Liver (tissue), 8 donors: ENCODE measurements at regions not wholly inside any gene's neighbourhood (a gene's known extent, or its start where the extent isn't known, plus 50 kb on each side); places are given as distances from the start of the nearest gene placed in this dataset.

Source experiments
- DNase-seq: peaks from one replicate; pipeline ENCODE4 v3.0.0-alpha.2; 2017; ENCODE audit warnings: low spot score
- H3K27ac ChIP-seq, 2 donors: one replicate each; pipeline ENCODE4 v1.7.0; 2013; ENCODE audit warnings: inconsistent platforms in 2 of 2, low read length in 2 of 2, control low read depth in 1 of 2, low read depth in 1 of 2, mild to moderate bottlenecking in 1 of 2
- H3K27me3 ChIP-seq, 4 donors: one replicate each; pipeline versions ENCODE4 v1.6.1 to v1.7.0; 2013; ENCODE audit warnings: low read length in 3 of 4, inconsistent platforms in 1 of 4, mild to moderate bottlenecking in 1 of 4, moderate library complexity in 1 of 4; ENCODE audit not compliant: control insufficient read depth in 4 of 4, insufficient read depth in 4 of 4
- H3K36me3 ChIP-seq, 4 donors: one replicate each; pipeline versions ENCODE4 v1.6.1 to v1.7.0; 2013; ENCODE audit warnings: low read length in 3 of 4, mild to moderate bottlenecking in 3 of 4, low read depth in 1 of 4, moderate library complexity in 1 of 4; ENCODE audit not compliant: control insufficient read depth in 4 of 4, insufficient read depth in 3 of 4
- H3K4me1 ChIP-seq, 4 donors: one replicate each; pipeline versions ENCODE4 v1.6.1 to v1.7.0; 2013; ENCODE audit warnings: low read length in 3 of 4, mild to moderate bottlenecking in 3 of 4, moderate library complexity in 1 of 4; ENCODE audit not compliant: control insufficient read depth in 4 of 4, insufficient read depth in 4 of 4
- H3K4me3 ChIP-seq, 3 donors: one replicate each; pipeline versions ENCODE4 v1.6.1 to v1.7.0; 2013; ENCODE audit warnings: low read length in 3 of 3, control low read depth in 1 of 3, low read depth in 1 of 3, mild to moderate bottlenecking in 1 of 3
- H3K9ac ChIP-seq, 2 donors: one replicate each; pipeline ENCODE4 v1.7.0; 2013; ENCODE audit warnings: low read length in 2 of 2, mild to moderate bottlenecking in 2 of 2, moderate library complexity in 2 of 2, control low read depth in 1 of 2, low read depth in 1 of 2
- H3K9me3 ChIP-seq, 4 donors: one replicate each; pipeline versions ENCODE4 v1.6.1 to v1.7.0; 2013; ENCODE audit warnings: low read length in 3 of 4; ENCODE audit not compliant: control insufficient read depth in 4 of 4
- ATF3 ChIP-seq: IDR thresholded peaks from 2 replicates; pipeline ENCODE4 v1.6.1; 2016; ENCODE audit warnings: antibody characterized with exemption
- CTCF ChIP-seq: fragments of 150-350 bp; IDR thresholded peaks from 2 replicates; pipeline ENCODE4 v1.5.1; 2017; ENCODE audit warnings: improper control_type of control experiment, low read depth, low read length; ENCODE audit not compliant: missing input control
- EGR1 ChIP-seq, 2 donors: IDR thresholded peaks; 2 replicates each; pipeline ENCODE4 v1.6.1; 2016 to 2018; ENCODE audit warnings: antibody characterized with exemption in 2 of 2, low read depth in 2 of 2
- FOXA1 ChIP-seq: IDR thresholded peaks from 2 replicates; pipeline ENCODE4 v1.6.1; 2016; ENCODE audit warnings: antibody characterized with exemption
- FOXA2 ChIP-seq: IDR thresholded peaks from 2 replicates; pipeline ENCODE4 v1.6.1; 2016; ENCODE audit warnings: antibody characterized with exemption
- GABPA ChIP-seq, 2 donors: IDR thresholded peaks in 1 of 2; conservative IDR thresholded peaks in 1 of 2; 2 replicates each; pipeline ENCODE4 v1.6.1; 2016; ENCODE audit warnings: antibody characterized with exemption in 2 of 2, mild to moderate bottlenecking in 1 of 2, moderate library complexity in 1 of 2
- HNF4A ChIP-seq, 2 donors: conservative IDR thresholded peaks; 2 replicates each; pipeline ENCODE4 v1.6.1; 2016; ENCODE audit warnings: antibody characterized with exemption in 2 of 2, mild to moderate bottlenecking in 2 of 2
- HNF4G ChIP-seq: IDR thresholded peaks from 2 replicates; pipeline ENCODE4 v1.6.1; 2016; ENCODE audit warnings: antibody characterized with exemption
- JUND ChIP-seq, 2 donors: IDR thresholded peaks; 2 replicates each; pipeline ENCODE4 v1.6.1; 2016; ENCODE audit warnings: antibody characterized with exemption in 2 of 2
- MAX ChIP-seq: IDR thresholded peaks from 2 replicates; pipeline ENCODE4 v1.6.1; 2016; ENCODE audit warnings: antibody characterized with exemption
- NR2F2 ChIP-seq: IDR thresholded peaks from 2 replicates; pipeline ENCODE4 v1.6.1; 2016; ENCODE audit warnings: antibody characterized with exemption
- RAD21 ChIP-seq, 2 donors: IDR thresholded peaks; 2 replicates each; pipeline ENCODE4 v1.6.1; 2016; ENCODE audit warnings: antibody characterized with exemption in 2 of 2, mild to moderate bottlenecking in 2 of 2
- REST ChIP-seq: IDR thresholded peaks from 2 replicates; pipeline ENCODE4 v1.6.1; 2016; ENCODE audit warnings: antibody characterized with exemption, mild to moderate bottlenecking
- RXRA ChIP-seq, 2 donors: IDR thresholded peaks; 2 replicates each; pipeline ENCODE4 v1.6.1; 2017 to 2018; ENCODE audit warnings: antibody characterized with exemption in 2 of 2, mild to moderate bottlenecking in 1 of 2
- SP1 ChIP-seq: IDR thresholded peaks from 2 replicates; pipeline ENCODE4 v1.6.1; 2018; ENCODE audit warnings: antibody characterized with exemption, mild to moderate bottlenecking
- TAF1 ChIP-seq: conservative IDR thresholded peaks from 2 replicates; pipeline ENCODE4 v1.6.1; 2016; ENCODE audit warnings: antibody characterized with exemption, mild to moderate bottlenecking
- YY1 ChIP-seq: IDR thresholded peaks from 2 replicates; pipeline ENCODE4 v1.6.1; 2016; ENCODE audit warnings: antibody characterized with exemption, mild to moderate bottlenecking
- ZBTB33 ChIP-seq: IDR thresholded peaks from 2 replicates; pipeline ENCODE4 v1.6.1; 2016; ENCODE audit warnings: antibody characterized with exemption
- WGBS: extraction: QIAGEN DNeasy Blood & Tissue Kit; methylation state at CpG from one replicate; pipeline ENCODE4 v1.1.7; 2013; 5-methylcytosine and 5-hydroxymethylcytosine counted together
- donor health status: healthy.
- donor health status: healthy.
- donor health status: healthy.
- donor health status: healthy.
- donor health status: healthy.

- no peaks in the 10 kb centered on the region for H3K36me3 ChIP-seq
- DNase-seq = no peak
- 79% methylated on average over 5 of the region's 5 CpGs for WGBS
- TF ChIP-seq TAF1 (no peak), HNF4G (no peak), NR2F2 (no peak), GABPA (IDR thresholded peaks at IDR 0.05 in 1 of 2, conservative IDR thresholded peaks at IDR 0.05 in 1 of 2) (no peak), ATF3 (no peak), EGR1 (IDR thresholded peaks at IDR 0.05; ENCODE audit: low read depth in 2 of 2) (no peak), SP1 (no peak), RAD21 (IDR thresholded peaks at IDR 0.05) (no peak), RXRA (IDR thresholded peaks at IDR 0.05) (no peak), FOXA2 (no peak), CTCF (no peak), FOXA1 (no peak), REST (no peak), YY1 (no peak), MAX (no peak), JUND (IDR thresholded peaks at IDR 0.05) (no peak), ZBTB33 (no peak), HNF4A (conservative IDR thresholded peaks at IDR 0.05) (no peak)
- H3K27ac ChIP-seq = no peak overlapping the region
- no peak overlapping the region for H3K9ac ChIP-seq
- H3K4me3 ChIP-seq = no peak overlapping the region
- H3K4me1 ChIP-seq = no peaks in the 10 kb centered on the region
- peaks cover 0 to 3% (median 0%) of the 10 kb centered on the region in 4 donors for H3K27me3 ChIP-seq
- no peaks in the 10 kb centered on the region for H3K9me3 ChIP-seq
Observed at GRCh38 chr10:131400513-131400912, 89.0 kb upstream of the TCERG1L start.
